IMR-90 (cell line): ENCODE measurements at regions not wholly inside any gene's neighbourhood (a gene's known extent, or its start where the extent isn't known, plus 50 kb on each side); places are given as distances from the start of the nearest gene placed in this dataset.

ENCODE experiments used
- FOS ChIP-seq: fragments of 150-350 bp; IDR thresholded peaks from 2 replicates; pipeline ENCODE4 v1.6.1; 2016; ENCODE audit warnings: low read depth, low read length
- POLR2A ChIP-seq: IDR thresholded peaks from 2 replicates; pipeline ENCODE4 v1.6.1; 2012; ENCODE audit warnings: mild to moderate bottlenecking, low read depth, low read length
- RAD21 ChIP-seq: IDR thresholded peaks from 2 replicates; pipeline ENCODE4 v1.6.1; 2012; ENCODE audit warnings: low read length, improper control_type of control experiment
- SMC3 ChIP-seq: fragments of 150-350 bp; IDR thresholded peaks from 2 replicates; pipeline ENCODE4 v1.6.1; 2016; ENCODE audit warnings: low read depth, mild to moderate bottlenecking, antibody characterized with exemption, low read length, moderate library complexity
- TF ChIP-seq, protein P1 (sequence below): conservative IDR thresholded peaks from 2 replicates; pipeline ENCODE4 v1.5.1; 2012; ENCODE audit warnings: mild to moderate bottlenecking, low read depth, low read length, improper control_type of control experiment

GRCh38 chr1:98217601-98218000 is 296.8 kb upstream of the DPYD start:
- TF ChIP-seq, protein P1, sequence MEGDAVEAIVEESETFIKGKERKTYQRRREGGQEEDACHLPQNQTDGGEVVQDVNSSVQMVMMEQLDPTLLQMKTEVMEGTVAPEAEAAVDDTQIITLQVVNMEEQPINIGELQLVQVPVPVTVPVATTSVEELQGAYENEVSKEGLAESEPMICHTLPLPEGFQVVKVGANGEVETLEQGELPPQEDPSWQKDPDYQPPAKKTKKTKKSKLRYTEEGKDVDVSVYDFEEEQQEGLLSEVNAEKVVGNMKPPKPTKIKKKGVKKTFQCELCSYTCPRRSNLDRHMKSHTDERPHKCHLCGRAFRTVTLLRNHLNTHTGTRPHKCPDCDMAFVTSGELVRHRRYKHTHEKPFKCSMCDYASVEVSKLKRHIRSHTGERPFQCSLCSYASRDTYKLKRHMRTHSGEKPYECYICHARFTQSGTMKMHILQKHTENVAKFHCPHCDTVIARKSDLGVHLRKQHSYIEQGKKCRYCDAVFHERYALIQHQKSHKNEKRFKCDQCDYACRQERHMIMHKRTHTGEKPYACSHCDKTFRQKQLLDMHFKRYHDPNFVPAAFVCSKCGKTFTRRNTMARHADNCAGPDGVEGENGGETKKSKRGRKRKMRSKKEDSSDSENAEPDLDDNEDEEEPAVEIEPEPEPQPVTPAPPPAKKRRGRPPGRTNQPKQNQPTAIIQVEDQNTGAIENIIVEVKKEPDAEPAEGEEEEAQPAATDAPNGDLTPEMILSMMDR: no peak
- TF ChIP-seq SMC3 (no peak), RAD21 (no peak), FOS (no peak), POLR2A (no peak)
